Fibroblast of skin of abdomen (primary cell): ENCODE measurements at regions not wholly inside any gene's neighbourhood (a gene's known extent, or its start where the extent isn't known, plus 50 kb on each side); places are given as distances from the start of the nearest gene placed in this dataset.
A peak's percentile ranks its signal among the peaks of the same experiment; 100 is the strongest.

Source experiments
- DNase-seq: peaks from one replicate; pipeline ENCODE4 v3.0.0-alpha.2; 2013

DNA sequence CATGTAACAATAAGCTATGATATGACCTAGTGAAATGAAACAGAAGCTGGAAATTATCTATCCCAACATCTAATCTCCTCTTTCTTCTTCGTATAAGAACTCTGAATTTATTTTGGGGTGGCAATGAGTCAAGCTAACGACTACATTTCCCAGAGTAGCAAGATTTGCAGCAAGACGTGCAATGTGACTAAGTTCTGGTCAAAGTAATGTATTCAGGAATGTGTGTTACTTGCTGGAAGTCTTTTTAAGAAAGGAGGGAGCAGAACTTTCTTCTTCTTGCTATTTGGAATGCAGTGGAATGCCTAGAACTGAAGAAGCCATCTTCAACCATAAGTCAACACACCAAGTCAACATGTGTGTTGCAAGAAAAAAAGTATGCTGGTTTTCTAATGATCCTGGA is 406.6 kb upstream of the MEF2C start:
- peak; percentile 89 for DNase-seq

DNA sequence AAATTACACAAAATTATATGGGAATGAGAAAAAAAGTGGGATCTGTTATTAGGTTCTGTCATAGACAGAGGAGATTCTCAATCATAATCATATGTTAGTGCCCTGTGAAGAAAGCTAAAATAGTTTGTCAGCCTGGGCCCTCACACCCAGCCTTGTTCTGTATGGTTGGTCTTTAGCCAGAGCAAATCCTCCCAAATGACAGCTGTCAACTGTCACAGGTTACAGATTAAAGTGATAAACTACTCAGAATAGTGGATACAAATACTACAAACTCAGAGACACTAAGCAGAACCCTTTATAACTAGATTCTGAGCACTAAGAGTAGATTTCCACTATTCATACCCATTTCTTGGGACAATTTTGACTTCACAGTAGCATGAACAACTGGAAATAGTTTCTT is 405.0 kb upstream of the MEF2C start:
- DNase-seq = no peak

DNA sequence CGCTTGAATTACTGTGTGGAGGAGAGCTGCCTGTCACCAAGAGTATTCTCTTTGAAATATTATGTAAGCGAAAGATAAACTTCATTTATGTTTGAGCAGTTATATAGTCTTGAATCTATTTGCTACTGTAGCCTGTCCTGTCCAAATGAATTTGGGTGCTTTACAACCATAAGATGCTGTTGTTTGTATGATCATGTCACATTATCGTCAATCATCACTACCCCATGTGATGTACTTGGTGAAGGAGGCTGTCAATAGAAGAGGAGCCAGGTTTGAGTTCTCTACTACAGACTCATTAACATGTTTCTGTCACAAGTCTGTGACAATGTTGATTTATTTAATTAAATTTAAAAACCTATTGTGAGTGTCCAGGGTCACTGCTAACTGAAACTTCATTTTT is 403.3 kb upstream of the MEF2C start:
- DNase-seq = no peak

DNA sequence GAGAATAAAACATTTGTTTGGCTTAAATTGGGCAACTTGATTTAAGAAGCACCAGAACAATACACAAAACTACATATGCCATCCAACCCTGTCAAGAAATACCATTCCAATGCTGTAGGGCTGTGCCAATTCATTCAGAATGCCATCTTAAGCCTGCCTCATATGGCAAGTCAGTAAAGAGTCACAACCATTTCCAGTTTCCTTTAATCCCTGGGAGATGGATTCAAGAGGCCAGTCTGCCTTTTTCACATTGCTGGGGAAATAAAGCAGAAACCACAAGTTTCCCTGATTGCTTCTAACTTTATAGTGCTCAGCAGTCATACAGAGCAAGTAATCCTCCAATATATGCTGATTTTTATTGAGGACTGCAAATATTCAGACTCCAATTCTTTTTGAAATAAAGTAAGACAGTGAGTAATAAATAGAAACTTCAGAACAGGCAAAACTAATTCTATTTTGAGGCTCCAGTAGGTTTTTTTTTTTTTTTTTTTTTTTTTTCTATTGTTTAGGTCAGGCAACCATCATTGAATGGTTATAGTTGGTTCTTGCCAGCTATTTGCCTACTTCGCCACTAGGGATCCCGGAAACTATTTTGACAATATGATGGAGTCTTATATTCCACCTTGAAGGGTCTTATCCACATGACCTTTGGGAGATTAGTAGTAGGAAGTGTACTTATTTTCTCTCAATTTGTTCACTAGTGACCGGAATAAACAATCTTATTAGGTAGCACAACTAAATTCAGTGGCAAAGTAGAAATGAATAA is 400.9 kb upstream of the MEF2C start:
- DNase-seq = peak; percentile 49

DNA sequence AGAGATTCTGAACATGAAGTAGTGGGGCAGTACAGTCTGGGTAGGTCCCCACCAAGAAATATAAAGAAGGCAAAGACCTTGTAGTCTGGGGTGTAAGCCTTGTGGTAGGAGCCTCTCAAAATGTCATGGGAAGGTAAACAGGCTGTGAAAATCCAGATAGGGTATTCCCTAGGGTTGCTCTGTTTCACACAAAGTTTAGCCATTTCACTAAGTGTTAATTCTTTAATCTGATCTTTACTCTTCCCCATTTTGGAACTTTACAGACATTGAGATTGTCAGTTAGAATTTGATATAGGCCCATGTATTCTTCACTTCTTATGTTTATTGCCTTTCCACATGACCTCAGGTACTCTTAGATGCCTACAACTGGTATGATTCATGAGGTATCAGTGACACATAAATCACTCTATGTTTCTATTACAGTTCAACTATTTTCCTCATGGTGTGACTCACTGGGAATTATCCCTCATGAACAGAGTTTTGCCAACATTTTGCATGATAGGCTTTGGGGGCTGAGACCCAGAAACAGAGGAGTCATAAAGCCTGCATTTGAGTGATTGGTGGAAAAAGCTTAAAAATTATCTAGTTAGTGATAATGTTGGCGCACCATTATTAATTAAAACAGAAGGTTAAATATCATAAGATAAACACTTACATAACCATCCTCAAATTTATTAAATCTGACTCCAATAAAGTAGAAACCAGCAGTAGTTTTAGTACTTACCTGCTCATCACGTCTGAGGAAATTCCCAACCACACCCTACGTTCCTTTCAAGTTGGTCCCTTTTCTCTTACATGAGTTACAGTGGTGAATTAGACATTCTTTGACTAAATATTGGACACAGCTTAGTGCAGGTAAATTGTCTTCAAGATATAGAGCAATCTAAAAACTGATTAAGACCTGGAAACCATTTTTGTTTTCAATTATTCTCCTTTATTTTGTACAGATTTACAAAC is 399.8 kb upstream of the MEF2C start:
- peak; percentile 90 for DNase-seq

DNA sequence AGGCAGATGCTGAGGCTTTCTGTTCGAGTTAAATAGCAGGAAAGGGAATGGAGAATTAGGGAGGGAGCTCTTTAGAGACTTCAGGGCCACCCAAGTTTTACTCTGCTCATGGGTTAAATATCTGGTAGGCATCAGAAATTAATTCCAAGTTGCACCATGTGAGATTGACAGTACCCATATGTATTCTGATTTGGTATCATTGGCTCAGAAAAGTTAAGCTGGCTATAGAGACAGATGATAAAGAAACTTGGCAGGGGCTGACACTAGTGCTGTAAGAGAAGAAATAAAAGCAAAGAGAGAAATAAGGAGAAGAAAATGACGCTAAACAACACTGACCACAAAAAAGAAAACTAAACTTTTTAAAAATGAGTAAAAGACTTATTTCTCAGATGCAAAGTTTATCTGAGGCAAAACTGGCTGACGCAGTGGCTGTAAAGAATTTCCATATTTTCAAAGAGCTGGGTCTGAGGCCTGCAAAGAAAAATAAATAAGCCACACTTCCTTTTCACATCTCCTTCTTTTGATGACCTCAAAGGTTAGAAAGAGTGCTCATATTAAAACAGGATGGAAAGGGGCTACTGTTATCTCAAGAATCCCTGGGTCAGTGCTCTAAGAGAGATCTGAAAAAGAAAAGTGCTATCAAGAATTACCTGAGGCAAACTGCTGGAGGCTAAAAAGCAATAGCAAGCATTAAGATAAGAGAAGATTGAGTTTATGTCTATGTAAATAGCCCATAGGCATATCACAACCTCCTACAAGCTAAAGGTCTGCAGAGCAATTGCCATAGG is 399.0 kb upstream of the MEF2C start:
- DNase-seq = no peak

DNA sequence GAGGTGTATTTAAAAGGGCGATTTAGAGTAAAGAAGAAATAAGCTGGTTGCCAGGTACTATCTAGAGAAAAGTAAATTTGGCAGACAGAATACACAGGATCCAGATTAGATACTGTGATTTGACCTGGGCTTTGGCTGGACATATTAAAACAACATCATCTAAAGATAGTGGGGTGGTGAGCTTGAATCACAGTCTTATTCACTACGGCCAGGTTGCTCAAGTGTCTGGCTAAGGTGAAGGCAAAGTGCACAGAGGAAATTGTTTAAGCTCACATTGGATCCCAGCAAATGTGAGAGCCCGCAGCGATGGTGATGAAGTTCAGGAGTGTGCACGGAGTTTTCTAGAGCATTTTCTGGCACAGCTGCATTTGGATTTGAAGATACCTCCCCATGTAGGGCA is 398.2 kb upstream of the MEF2C start:
- no peak for DNase-seq

DNA sequence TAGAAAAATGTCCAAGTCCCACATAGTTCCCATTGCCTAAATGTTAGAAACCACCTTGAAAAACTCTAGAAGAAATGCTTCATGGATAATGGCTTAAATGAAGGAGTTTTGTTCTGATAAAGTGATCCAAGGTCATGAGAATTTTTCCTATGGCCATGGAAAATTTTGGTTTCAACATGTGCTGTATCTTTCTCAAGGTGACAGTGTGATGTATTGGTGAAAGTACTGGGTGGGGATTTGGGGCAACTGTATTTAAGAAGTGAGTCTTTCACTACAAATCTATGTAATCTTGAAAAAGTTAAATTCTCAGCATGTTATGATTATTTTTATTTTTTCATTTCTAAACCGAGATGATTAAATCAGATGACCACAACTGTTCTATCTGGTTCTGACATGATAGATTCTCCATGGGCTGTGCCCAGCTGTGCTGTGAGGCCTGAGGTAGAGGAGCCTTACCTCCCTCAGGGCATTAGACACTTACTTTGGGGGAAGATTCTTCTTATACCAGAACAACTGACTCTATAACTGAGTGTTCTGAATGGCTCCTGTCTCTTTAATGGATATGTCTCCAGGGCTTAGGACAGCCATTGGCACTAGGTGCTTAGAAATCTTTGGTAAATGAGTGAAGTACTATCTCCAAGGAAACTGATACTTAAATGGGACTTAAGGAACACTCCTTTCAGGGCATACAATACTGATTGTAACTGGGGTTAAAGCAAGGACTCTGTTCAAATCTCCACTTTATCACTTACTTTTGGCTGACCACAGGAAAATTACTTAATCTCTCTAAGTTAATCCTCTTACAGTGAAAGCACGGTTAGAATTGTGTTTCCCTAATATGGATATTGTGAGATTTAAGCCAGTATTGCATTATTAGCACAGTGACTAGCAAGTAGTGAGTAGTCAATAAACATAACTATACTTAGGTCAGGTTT is 397.4 kb upstream of the MEF2C start:
- DNase-seq = no peak

DNA sequence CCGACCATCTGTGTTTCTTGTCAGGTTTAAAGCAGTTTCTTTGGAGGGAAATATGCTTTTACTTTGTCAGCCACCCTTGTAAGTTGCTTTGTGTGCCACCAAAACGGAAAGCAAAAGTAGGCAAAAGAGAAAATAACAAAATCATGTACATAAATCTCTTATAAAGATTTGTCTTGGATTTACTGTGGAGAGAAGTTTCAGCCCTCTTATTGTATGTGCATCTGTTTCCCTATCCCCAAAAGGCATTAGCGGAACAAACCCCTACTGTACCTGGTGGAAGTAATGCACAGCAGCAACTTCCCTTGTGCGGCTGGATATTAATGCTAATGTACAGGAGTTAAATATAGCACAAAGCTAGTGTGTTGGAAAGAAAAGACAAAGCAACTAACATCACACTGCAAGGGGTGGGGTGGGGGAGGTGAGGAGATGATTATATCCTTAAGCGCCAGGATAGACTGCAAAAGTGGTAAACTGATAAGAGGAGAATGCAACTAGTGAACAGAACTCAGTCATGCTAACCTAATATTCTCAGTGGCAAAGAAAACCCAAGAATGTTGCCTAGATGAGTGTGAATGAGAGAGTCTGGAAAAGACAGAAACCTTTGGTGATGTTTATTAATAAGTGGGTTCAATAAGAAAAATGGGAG is 396.5 kb upstream of the MEF2C start:
- DNase-seq = no peak

DNA sequence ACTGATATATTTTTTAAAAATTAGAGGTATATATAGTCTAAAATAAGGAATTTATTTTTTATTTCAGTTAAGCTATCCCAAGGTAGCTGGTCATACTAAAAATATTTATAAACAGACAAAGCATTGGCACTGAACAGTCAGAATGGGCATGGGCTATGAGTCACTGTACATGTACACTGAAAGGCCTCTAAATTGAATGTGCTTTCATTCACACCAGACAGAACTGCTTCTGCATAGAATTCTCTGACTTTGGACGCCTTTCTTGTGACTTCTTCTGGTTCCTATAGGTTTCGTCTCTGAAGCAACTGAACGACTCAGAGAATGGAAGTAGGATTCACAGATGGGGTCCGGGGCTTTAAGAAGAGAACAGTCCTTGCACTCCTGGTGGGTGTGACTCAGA is 394.8 kb upstream of the MEF2C start:
- DNase-seq = peak; percentile 55

DNA sequence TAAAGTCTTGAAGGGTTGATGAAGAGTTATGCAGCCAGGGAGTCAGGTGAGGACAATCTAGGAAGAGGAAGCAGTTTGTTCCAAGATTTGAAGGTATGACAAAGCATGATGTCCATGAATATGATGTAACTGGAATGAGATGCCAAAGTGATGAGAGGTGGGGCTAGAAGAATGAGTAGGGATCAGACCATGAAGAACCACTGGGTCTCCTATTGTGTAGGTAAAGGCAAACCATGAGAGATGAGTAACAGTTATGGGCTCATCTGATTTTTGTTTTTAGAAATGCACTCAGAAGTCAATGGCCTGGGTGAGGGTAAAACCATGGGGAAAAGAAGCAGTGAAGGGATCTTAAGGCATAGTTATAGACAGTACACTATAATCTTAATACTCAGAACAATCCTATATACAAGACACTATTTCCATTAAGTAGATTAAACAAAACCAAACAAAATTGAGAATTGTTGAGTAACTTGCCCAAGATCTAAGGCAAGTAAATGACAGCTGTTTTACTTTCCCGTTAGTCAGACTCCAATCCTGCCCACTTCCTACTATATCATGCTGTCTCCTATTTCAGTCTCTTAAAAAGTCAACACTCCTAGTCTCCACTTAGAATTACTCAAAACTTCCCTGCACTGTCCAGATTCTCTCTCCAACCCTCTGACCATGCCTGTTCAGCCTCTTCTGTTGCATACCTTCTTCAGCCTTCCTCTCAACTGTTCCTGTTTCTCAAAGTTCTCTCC is 393.8 kb upstream of the MEF2C start:
- DNase-seq = peak; percentile 60

DNA sequence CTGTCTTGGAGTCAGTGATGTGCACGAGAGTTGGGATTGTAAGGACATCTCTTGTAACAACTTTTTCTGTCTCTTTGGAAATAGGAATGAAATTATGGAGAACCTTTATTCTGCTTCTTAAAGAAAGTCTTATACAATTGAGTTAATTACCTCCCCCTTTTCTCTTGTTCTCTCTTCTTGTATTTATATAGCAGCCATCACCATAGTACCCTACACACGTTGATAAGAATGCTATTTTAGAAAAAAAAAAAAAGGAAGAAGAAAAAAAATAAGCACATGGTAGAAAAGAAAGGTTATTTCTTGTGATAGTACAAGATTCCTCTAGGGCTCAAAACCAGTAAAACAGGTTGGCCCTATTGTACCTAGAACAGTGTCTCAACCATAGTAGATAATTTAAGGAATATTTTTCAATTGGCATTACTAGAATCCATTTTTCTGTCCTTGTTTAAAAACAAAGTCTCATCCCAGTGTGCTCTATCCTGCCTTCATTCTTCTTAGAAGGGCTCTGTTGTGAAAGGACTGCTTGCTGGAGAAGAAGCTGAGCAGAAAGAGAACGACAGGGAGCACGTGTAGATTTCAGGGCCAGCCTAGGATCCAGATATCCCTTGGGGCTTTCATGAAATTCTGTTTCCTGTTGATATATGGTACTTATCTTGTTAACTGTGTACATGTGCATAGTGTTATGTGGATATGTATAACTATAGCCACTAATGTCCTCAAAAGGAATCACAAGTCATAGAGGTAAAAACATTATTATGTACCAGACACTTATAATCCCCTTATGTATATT is 392.3 kb upstream of the MEF2C start:
- DNase-seq = no peak

DNA sequence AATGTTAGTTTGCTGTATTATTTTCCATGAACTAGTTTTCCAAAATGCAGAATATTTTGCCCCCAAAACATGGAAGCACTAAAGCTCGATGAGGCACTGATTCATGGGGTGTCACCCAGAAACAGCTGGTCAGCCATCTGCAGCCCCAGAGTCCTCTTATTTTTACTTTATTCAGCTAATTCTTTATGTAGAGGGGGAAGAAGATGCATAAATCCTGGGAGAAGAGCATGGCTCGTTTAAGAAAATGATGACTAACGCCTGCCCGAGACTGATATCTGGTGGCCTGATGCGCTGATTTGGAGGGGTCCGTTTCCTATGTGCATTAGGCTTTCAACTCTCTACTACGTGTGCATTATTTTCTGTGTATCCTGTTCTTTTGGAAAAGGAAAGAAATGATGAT is 390.3 kb upstream of the MEF2C start:
- DNase-seq = peak; percentile 23

DNA sequence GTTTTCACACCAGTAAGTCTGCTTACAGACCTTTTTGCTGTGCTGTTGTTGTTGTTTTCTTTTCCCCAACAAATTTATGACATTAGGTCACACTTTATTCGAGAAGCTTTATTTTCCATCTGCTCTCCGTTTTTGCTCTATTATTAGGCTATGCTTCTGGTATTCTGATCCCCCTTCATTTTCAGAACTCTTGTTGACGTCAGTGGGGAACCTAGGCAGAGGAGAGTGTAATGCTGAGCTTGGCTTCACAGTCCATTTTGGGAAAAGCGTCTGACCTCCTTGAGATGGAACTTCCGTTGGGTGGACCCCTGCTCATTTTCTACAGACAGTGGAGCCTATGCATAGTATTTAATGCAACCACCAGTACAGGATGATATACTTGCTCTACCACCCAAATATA is 387.9 kb upstream of the MEF2C start:
- no peak for DNase-seq

DNA sequence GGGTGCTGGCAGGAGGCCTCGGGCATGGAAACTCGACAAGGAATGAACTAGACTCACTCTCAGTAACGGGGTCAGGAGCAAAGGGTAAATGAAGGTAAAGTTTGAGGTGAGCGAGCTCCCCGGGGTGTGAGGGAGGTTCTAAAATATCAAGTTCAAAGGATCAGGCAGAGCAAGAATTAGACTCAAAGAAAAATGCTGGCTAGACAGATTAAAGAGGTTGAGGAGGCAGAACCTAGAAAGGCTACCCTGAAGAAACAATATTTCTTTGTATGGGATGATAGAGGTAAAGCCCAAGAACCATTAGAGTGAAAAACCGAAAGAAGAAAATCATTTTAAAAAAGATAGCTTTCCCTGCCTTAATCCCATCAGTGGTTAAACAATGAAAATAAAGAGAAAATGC is 386.7 kb upstream of the MEF2C start:
- DNase-seq = no peak

DNA sequence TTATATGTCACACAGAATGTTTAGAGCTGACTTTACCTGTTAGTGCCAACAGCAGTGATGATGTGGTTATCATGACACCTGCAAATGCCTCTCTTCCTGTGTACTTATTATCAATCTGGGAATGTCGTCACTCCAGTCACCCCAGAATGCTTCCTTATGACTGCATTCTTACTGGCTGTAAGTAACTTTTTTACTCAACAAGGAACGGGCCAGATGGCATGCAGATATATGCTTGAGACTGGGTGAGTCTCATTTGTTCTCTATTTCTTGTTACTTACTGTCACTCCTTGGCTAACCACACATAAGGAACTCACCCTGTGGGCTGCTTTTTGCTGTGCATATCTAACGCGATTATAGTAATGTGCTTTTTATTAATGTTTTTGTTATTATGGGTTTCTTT is 385.5 kb upstream of the MEF2C start:
- peak; percentile 52 for DNase-seq

DNA sequence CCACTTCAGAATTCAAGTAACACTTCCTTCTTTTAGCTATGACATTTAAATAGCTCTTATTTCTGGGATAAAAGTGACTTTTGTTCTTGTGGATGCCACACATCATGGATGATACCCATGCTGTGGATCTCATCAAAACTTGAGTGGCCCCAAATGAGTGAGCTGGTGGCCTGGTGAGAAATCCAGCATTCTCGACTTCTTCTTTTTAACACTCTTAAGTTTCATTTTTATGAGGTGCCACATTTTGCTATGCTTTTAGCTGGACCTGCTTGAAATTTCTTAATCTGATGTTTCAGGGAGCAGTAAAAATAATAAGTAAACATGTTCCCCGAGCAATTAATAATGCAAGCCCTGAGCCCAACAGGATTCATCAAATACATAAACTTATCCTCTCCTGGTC is 384.8 kb upstream of the MEF2C start:
- DNase-seq = no peak

DNA sequence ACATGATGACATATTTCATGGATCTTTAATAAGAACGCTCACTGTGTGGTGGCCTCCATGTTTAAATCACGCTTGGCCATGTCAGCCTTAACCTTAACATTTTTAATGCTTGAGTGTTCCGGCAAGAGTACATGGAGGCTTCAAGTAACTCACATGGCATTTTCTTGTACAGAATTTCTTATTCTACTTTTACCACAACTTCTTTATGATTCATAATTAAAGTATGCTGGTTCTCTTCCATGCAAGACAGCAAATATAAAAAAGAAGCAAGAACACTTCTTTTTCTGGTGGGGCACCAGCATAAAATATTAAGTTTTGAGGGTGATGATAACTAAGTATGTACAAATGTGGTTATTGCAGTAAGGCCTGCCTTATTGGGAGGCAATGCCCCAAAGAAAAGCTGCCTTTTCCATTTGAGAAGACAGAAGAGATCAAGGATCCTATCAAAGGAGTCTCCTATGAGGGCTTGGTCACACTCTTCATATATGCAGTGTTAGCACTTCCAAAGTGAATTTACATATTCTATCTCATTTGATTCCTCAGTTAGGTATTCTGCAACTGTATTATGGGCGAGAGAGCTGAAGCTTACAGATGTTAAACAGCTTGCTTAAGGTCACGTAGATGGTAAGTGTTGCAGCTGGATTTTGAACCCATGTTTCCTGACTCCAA is 382.7 kb upstream of the MEF2C start:
- peak; percentile 97 for DNase-seq

DNA sequence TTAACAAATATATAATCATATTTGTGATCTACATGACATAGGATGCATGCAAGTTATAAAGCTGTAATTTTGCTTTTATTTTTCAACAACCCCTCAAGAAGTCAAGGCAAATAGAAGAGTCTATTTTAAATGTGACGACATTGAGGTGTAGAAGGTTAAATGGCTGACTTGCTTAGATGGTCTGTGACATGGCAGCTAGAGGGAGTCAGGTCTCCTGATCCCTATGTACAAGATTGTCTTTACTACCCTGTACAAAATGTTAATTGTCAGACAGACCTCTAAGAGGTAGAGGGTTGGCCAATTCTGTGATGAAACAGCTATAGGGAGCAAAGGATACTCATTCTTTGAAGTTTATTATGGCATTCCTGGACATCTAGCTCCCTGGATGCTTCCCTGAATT is 380.9 kb upstream of the MEF2C start:
- DNase-seq = no peak
